Lower leg skin (tissue), 4 donors: ENCODE measurements at regions not wholly inside any gene's neighbourhood (a gene's known extent, or its start where the extent isn't known, plus 50 kb on each side); places are given as distances from the start of the nearest gene placed in this dataset.

Experiments
- DNase-seq, 2 donors: peaks; one replicate each; pipeline ENCODE4 v3.0.0-alpha.2; 2019; ENCODE audit warnings: low spot score in 2 of 2
- H3K4me3 ChIP-seq: fragments of 200-600 bp; sonication (generic); 2 replicates; pipeline ENCODE4 v1.5.1; 2017; ENCODE audit warnings: mild to moderate bottlenecking, low read depth; ENCODE audit not compliant: poor library complexity, severe bottlenecking
- POLR2A ChIP-seq, 2 donors: fragments of 450-650 bp; IDR thresholded peaks; one replicate each; pipeline ENCODE4 v1.6.1; 2016 to 2017; ENCODE audit warnings: antibody characterized with exemption in 2 of 2, mild to moderate bottlenecking in 1 of 2, moderate library complexity in 1 of 2
- WGBS, 2 donors: methylation state at CpG; one replicate each; pipeline ENCODE4 v1.1.5; 2018; 5-methylcytosine and 5-hydroxymethylcytosine counted together
- intact Hi-C: fragments of 100-400 bp; cut with DNase I; formaldehyde crosslinking; loops from one replicate; pipeline ENCODE4 v1.15.0; 2023; ENCODE audit warnings: low total_unique reads
- TF ChIP-seq, protein P1 (sequence below), 3 donors: fragments of 450-650 bp; IDR thresholded peaks; one replicate each; pipeline ENCODE4 v1.5.1; 2016; ENCODE audit warnings: antibody characterized with exemption in 3 of 3, mild to moderate bottlenecking in 3 of 3, moderate library complexity in 2 of 3

DNA sequence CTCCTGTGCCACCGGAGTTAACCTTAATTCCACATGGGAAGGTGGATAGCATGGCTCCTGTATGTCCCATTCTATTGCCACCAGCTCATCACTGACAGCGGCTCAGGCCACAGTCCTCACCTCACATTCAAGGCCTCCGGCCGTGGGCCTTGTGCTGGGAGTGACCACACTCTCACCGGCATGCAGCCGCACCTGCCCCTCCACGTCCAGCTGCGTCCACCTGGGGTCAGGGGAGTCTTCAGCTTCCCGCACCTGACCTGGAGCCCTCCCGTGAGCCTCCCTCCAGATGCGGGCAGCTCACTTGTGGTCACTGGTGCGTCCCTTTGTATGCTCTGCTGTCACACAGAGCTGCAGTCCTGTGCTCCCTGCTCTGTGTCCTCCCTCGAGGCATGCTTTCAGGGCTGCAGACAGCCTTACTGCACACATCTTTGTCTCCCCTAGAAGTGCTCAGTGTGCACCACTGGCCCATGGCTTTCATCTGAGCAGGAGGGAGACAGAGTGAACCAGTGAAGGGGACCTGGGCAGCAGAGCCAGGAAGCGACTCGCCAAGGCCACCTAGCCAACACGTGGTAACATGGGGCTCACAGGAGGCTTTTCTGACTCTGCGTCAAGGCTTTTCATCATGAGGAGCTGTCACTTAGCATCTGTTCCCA lies 210.1 kb downstream of the ERCC6L2 start:
- intact Hi-C loops = loop anchor here (10.0 kb wide), 1 partner anchor 1901 kb away; no protein-coding TSS in a partner anchor
- no peak overlapping the region for H3K4me3 ChIP-seq
- TF ChIP-seq POLR2A (IDR thresholded peaks at IDR 0.05) = no peak
- TF ChIP-seq, protein P1, sequence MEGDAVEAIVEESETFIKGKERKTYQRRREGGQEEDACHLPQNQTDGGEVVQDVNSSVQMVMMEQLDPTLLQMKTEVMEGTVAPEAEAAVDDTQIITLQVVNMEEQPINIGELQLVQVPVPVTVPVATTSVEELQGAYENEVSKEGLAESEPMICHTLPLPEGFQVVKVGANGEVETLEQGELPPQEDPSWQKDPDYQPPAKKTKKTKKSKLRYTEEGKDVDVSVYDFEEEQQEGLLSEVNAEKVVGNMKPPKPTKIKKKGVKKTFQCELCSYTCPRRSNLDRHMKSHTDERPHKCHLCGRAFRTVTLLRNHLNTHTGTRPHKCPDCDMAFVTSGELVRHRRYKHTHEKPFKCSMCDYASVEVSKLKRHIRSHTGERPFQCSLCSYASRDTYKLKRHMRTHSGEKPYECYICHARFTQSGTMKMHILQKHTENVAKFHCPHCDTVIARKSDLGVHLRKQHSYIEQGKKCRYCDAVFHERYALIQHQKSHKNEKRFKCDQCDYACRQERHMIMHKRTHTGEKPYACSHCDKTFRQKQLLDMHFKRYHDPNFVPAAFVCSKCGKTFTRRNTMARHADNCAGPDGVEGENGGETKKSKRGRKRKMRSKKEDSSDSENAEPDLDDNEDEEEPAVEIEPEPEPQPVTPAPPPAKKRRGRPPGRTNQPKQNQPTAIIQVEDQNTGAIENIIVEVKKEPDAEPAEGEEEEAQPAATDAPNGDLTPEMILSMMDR (IDR thresholded peaks at IDR 0.05) = no peak
- WGBS, 2 donors = 86 to 89% methylated on average over 17 of the region's 17 CpGs
- peak in 1 of 2 donors; percentile 65 for DNase-seq

DNA sequence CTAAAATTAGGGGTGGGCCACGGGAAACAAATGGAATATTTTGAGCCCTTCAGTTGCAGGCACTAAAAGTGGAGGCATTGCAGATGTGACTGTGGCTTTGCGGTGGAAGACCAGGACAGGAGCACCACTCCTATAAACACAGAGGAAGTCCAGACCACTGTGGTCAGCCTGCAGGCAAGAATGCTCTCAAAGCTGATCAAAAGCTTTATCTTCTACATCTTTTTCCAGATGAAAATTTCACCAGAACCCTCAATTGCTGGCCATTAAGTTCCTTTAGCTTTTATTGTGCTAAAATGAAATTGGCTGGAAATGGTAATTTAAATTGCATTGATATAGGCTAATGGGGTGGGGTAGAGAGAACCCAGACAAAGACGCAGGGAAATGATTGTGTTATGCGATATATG lies 208.8 kb downstream of the ERCC6L2 start:
- WGBS, 2 donors = 81 to 82% methylated on average over 4 of the region's 4 CpGs
- no peak overlapping the region for H3K4me3 ChIP-seq
- no peak for DNase-seq
- TF ChIP-seq POLR2A (IDR thresholded peaks at IDR 0.05) = no peak
- TF ChIP-seq, protein P1 (IDR thresholded peaks at IDR 0.05) = no peak
- intact Hi-C loops = loop anchor here (10.0 kb wide), 1 partner anchor 1900 kb away; no protein-coding TSS in a partner anchor

DNA sequence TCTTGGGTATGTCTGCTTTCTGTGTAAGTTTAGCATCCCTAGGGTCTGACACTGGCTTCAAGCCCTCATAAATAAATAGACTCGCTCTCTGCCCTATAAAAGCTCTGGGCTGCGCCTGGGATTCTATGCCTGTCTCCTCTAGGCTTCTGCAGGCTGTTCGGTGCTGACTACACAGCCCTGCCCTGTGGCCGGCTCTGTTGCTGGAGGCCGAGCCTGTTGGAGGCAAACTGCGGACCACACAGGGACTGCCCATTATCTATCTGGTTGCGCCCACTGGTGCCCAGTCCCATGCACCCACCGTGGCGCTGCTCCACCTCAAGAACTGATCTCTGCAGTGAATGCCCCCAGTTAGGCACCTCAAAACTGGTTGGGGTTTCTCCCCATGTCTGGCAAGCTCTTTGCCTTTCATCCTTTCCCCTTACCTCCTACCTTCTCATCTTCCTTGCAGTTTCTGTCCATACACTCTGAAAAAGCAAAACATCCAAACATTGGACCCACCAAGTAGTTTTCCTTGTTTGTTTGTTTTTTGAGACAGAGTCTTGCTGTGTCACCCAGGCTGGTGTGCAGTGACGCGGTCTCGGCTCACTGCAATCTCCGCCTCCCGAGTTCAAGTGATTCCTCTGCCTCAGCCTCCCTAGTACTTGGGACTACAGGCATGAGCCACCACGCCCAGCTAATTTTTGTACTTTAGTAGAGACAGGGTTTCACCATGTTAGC lies 207.2 kb downstream of the ERCC6L2 start:
- intact Hi-C loops = loop anchor here (10.0 kb wide), 1 partner anchor 1898 kb away; no protein-coding TSS in a partner anchor
- DNase-seq = peak in 1 of 2 donors; percentile 39
- 95 to 97% methylated on average over 15 of the region's 15 CpGs for WGBS, 2 donors
- no peak overlapping the region for H3K4me3 ChIP-seq
- TF ChIP-seq POLR2A (IDR thresholded peaks at IDR 0.05) = no peak
- TF ChIP-seq, protein P1 (IDR thresholded peaks at IDR 0.05) = no peak

DNA sequence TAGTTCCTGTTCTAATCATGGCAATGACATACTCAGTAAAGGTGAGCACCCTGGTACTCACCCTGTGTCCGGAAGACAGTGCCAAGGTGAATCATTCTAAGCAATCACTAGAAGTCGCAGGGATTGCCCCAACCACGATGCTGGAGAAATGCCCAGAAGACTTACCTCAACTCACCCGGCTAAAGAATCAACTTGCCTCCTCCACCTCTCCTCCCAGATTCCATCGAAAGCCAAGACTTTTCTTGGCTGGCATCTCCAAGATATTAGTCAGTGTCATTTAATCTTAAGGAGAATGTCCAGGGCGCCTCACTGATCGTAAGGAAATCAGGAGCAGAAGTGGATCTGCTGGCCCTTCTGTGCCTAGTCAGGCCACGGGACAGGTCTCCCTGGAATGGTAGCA lies 204.9 kb downstream of the ERCC6L2 start:
- 48 to 64% methylated on average over 8 of the region's 8 CpGs for WGBS, 2 donors
- no peak overlapping the region for H3K4me3 ChIP-seq
- no peak for TF ChIP-seq POLR2A (IDR thresholded peaks at IDR 0.05)
- TF ChIP-seq, protein P1 (IDR thresholded peaks at IDR 0.05) = no peak
- intact Hi-C loops = loop anchor here (10.0 kb wide), 1 partner anchor 1896 kb away; no protein-coding TSS in a partner anchor
- peak; percentile 54 to 73 for DNase-seq

DNA sequence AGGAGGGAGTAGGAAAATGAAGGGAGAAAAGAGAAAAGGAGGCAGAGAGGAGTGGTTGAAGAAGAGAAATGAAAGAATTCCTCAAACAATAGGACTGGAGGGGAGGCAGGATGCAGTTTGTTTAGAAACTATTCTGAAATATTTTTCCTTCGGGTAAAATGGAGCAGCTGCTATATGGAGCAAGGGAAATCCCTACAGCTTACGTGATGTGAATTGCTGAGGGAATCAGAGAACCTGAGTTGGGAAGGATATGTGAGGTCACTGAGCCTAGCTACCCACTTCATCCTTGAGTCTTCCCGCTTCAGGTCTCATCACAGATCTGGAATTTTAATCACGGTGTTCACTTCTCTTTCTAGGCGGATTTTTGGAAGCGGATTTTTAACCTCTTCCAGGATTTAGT lies 204.3 kb downstream of the ERCC6L2 start:
- intact Hi-C loops = loop anchor here (10.0 kb wide), 1 partner anchor 1895 kb away; no protein-coding TSS in a partner anchor

More for the DNA sequence above, 204.3 kb downstream of the ERCC6L2 start:
- no peak overlapping the region for H3K4me3 ChIP-seq
- WGBS, 2 donors = 50 to 54% methylated on average over 6 of the region's 6 CpGs
- no peak for DNase-seq
- TF ChIP-seq POLR2A (IDR thresholded peaks at IDR 0.05) = no peak
- TF ChIP-seq, protein P1 (IDR thresholded peaks at IDR 0.05) = no peak
